NCI-H446 (cell line): ENCODE measurements at regions not wholly inside any gene's neighbourhood (a gene's known extent, or its start where the extent isn't known, plus 50 kb on each side); places are given as distances from the start of the nearest gene placed in this dataset.
"Not testable (repeated sequence)": the region's sequence is repeated elsewhere in the genome, so short reads cannot be mapped to it uniquely, and the experiment has no call there.

Experiments
- DNase-seq, 2 experiments: peaks; one replicate each; lab custom pipeline; 2025; lab: John Stamatoyannopoulos, UW

DNA sequence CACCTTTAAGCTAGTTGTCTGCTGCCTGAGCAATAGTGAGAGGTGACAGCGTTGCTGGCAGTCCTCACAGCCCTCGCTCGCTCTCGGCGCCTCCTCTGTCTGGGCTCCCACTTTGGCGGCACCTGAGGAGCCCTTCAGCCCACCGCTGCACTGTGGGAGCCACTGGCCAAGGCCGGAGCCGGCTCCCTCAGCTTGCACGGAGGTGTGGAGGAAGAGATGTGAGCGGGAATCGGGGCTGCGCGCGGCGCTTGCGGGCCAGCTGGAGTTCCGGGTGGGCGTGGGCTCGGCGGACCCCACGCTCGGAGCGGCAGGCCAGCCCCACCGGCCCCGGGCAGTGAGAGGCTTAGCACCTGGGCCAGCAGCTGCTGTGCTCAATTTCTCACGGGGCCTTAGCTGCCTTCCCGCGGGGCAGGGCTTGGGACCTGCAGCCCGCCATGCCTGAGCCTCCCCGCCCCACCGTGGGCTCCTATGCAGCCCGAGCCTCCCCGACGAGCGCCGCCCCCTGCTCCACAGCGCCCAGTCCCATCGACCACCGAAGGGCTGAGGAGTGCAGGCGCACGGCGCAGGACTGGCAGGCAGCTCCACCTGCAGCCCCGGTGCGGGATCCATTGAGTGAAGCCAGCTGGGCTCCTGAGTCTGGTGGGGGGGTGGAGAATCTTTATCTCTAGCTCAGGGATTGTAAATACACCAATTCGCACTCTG lies 1424.5 kb downstream of the EFNA5 start:
- not testable (repeated sequence) for DNase-seq

DNA sequence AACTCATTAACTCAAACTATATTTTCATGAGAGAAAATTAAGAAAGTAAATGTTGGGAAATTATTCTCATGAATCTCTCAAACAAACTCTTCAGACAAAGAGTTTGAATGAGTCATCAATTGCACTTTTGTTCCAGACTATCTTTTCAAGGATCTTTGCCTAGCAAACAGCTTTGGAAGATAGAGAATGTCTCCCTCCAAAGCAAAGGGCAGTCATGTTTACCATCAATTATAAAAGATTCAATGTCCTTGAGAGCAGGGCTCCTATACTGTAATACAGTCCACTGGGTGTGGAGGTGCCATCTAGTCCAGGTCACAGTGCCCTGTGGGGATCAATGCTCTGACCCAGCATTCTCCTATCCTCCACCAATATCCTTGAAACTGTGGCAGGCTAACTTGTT lies 1429.3 kb downstream of the EFNA5 start:
- no peak for DNase-seq

DNA sequence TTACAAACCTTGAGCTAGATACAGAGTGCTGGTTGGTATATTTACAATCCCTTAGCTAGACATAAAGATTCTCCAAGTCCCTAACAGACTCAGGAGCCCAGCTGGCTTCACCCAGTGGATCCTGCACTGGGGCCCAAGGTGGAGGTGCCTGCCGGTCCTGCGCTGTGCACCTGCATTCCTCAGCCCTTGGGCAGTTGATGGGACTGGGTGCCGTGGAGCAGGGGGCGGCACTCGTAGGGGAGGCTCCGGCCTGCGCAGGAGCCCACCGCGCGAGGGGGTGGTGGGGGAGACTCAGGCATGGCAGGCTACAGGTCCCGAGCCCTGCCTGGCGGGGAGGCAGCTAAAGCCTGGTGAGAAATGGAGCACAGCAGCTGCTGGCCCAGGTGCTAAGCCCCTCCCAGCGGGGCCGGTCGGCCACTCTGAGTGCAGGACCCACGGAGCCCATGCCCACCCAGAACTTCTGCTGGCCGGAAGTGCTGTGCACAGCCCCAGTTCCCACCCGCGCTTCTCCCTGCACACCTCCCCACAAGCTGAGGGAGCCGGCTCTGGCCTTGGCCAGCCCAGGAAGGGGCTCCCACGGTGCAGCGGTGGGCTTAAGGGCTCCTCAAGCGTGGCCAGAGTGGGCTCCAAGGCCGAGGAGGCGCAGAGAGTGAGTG lies 1464.7 kb downstream of the EFNA5 start:
- no peak for DNase-seq

DNA sequence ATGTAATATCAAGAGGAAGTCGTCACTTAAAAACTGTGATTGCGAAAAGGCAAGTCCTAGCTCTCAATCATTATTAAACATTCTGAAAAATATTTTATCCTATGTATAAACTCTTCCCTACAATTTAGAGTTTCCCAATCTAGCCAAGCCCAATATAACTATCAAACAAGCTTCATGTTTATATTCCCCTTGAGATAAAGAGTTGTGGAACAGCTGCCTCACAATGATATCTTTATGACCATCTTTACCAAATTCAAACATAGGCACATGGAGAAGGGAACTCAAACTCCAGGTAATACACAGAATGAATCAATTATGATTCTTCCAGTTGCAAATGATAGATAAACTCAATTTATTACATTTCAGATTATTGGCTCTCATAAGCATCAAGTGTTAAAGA lies 1468.7 kb downstream of the EFNA5 start:
- no peak for DNase-seq

DNA sequence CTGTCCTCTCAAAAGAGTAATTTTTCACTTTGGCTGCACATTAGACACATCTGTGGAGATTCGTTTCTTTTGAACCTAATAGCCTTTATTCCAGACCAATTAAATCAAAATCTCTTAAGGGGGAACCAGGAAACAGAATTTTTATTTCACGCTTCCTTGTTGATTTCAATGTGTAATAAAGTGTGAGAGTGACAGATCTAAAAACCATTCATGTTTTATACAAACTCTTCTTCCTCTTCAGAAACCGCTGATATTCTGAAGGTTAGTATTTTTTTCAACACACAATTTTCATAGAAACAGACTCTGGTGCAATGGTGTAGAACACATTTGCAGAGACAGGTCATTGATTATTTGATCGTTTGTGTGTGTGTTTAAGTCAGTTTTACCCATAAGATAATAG lies 1469.8 kb downstream of the EFNA5 start:
- DNase-seq, result no peak

DNA sequence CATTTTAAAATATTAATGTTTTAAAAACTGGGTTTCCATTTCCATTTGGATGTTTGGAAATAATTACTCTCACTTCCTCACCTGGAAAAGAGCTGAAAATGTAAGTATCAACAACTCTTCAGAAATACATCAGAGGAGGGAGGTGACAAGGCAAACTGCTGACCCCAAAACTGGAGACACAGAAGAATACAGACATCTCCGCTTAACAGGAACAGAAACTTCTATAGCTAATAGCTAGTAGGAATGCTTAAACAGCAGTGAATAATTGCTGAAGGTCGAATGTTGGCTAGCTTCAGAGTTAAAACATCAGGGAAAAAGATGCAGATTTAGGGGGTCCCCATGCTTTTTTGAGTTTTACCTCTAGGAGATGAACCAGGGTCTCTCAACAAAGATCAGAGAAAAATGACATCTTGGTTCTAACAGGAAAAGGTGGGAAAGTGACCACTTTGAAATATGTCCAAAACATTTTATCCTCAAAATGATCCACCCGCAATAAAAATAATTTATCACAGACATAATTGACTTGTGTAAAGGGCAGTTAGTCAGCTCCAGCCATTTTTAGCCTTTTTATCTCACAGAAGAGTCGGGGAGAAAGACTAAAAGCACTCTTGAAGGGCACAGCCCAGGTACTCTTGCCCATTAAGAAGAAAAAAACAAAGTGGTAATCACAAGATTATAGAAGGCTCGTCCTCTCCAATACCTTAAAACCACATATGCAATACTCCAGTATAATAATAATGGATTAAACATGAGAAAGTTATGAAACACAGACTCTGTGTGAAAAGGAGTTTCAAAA lies 1474.9 kb downstream of the EFNA5 start:
- DNase-seq, result no peak

DNA sequence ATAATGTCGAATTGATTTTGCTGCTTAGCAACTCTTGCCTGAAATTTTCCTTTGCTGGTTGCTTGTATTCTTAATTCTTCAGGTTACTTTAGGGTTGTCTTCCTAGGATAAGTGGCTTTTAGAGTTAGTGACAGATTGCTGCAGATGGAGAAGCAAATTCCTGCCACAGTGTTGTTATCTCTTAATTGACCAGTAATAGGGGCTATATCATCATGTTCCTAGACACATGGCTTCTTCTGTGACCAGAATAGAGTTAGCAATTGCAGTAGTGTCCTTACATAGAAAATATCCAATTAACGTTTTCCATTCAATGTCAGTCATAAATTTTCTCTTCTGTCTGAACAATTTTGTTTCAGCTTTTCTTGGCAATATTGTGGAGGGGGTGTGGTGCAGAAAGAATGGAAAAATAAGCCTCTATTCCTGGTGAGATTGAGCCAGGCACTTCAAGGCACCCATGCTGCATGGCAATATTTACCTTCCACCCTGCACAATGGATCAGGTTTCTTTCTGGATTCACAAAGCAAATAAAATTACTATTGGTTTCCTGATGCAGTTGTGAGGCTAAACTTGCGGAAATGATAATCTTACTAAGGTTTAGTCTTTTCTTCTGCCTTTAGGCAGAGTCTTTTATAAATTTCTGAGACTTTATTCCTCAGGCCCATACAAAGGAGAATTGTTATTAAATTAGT lies 1481.5 kb downstream of the EFNA5 start:
- DNase-seq, result peak in 1 of 2 experiments; percentile 19

DNA sequence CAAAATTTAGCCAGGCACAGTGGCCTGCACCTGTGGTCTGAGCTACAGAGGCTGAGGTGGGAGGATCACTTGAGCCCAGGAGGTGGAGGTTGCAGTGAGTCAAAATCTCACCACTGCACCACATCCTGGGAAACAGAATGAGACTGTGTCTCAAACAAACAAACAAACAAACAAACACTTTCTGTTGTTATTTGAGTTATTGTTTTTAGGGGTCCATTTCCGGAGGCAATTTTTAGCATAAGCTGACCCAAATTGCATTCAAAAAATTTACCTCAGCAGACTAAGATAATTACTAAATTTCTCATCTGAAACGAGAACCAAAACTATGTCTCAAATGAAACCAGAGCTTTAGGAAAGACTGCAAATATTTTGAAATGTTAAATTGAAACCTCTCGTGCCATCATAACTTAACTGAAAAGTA lies 1485.1 kb downstream of the EFNA5 start:
- no peak for DNase-seq

DNA sequence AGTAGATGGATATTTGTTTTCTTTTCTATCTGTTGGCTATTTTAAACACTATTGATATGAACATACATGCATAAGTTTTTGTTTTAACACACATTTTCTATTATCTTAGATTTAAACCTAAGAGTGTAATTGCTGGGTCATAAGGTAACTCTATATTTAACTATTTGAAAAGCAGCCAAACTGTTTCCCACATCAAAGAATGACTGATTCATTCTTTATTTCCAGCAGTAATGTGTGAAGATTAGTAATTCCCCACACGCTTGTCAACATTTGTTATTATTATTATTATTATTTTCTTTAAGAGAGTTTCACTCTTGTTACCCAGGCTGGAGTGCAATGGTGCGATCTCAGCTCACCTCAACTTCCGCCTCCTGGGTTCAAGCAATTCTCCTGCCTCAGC lies 1495.8 kb downstream of the EFNA5 start:
- no peak for DNase-seq

DNA sequence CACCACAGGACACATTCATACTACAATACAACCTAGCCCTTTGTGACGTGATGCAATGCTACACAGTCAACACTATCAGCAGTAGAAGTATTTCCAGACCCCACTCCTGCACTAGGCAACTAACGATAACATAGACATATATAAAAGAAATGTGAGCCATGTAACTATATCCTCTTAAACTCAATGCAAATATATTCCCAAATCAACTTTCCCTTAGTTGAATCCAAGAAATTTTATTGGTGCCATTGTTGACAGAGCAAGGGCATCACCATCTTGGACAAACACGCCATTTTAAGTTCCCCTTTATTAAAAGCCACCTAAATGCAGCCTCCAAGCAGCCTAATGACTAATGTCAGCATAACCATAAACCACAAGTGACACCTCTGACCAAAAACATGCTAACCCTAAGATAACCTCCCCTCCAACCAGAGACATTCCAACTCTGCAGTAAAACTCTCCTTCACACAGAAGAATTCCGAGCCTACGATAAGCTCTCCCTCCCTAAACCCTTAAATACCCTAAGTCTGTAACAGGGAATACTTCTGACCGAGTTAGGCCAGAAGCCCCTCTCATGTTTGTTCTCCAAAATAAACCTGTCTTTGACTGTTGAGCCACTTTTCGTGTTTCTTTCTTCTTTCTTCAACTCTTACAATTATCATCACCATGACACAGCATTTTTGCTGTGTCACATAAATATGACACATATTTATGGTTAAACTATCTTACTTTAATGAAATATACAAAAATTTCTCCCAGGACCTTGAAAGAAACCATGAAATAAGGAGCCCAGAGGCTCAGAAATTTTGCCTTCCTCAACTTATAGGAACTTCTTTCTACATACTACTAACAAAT lies 1497.8 kb downstream of the EFNA5 start:
- DNase-seq, result no peak

DNA sequence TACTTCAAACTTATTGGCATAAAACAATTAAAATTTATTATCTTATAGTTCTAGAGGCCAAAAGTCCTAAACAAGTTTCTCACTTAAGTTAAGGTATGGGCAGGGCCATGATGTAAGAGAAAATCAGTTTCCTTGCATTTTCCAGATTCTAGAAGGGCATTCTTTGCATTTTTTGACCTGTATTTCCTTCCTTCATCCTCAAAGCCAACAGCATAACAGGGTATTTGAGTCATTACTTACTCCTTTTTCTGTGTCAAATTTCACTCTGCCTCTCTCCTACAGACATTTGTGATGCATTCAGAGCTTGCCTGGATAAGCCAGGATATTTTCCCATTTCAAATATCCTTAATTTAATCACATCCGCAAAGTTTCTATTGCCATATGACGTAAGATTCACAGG lies 1499.0 kb downstream of the EFNA5 start:
- DNase-seq, result no peak

DNA sequence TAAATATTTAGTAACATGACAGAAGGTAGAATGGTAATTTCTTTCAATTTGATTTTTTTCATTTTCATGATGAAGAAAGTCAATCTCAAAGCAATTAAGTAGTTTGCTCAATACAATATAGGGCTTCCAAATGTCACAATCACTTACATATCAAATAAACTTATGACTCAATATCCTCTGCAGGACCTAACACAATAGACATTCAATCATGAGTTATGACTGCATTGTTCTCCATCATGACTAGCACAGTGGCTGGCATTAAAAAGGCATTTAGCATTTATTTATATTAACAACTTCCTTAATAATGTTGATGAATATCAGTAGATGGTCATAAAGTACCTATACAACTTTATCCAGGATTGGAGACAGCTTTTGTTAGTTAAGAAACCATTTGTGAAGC lies 1499.6 kb downstream of the EFNA5 start:
- no peak for DNase-seq

DNA sequence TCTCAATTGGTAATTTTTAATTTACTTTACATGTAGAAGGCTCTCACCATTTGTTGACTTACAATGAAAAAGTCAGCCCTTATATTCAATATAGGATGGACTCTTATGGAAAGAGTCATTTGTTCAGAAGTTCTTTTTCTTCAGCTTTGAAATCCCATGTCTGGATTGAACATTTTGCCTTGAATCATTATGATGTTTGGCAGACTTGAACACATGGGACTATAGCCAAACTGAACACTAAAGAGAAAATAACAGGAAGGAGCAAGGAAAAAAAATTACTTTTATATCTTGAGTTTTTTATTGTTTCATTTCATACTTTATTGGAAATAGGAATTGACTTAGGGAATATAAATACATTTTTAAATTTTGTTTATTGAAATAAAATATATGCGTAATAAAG lies 1503.0 kb downstream of the EFNA5 start:
- no peak for DNase-seq

DNA sequence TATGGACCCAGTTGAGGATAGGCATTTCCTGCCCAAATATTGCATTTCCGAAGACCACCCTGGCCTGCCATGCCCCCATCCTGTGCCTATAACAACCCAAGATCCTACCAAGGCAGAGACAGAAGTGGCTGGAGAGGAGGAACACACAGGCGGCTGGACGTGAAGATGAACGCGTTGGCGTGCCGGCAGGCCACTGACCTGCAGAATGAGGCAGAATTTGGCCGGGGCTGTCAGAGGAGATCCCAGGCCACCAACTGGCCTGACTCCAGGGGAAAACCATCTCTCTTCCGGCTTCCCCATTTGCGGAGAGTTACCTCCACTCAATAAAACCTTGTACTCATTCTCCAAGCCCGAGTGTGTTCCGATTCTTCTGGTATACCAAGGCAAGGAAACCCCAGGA lies 1507.5 kb downstream of the EFNA5 start:
- no peak for DNase-seq

DNA sequence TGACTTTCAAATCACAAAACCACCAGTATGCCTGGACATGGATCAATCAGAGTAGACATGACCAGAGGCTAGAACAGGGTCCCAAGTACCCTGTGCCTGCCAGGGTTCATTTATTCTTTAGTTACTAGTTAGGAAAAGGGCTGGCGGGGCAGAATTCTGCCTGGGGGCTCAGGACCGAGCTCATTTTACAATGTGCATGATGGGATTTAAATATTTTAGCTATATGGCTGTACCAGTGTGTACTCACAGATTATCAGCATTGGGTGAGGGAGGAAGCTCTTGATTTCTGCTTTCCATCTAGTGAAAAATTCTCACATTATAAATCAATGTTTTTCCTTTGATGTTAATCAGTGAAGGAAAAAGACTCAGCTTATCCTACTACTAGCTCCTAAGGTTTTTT lies 1511.1 kb downstream of the EFNA5 start:
- no peak for DNase-seq

DNA sequence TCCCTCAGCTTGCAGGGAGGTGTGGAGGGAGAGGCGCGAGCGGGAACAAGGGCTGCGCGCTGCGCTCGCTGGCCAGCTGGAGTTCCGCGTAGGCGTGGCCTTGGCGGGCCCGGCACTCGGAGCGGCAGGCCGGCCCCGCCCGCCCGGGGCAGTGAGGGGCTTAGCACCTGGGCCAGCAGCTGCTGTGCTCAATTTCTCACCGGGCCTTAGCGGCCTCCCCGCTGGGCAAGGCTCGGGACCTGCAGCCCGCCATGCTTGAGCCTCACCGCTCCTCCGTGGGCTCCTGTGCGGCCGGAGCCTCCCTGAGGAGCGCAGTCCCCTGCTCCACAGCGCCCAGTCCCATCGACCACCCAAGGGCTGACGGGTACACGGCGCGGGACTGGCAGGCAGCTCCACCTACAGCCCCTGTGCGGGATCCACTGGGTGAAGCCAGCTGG lies 1516.4 kb downstream of the EFNA5 start:
- DNase-seq, result no peak

DNA sequence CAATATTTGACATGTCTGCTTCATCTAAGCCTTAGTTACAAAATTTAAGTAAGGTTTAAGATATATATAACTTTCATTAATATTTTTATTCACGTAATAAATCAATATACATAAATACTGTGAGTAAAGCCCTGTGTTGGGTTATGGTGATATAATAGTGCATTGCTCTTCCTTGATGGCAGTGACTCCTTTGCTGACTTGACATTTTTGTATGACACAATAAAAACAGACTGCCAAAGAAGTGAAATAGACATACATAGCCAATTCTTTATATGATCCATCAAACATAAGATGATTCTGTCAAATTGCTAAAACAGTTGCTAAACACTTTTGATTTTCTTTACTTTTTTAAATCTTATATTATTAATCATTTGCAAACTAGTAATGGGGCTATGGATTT lies 1518.2 kb downstream of the EFNA5 start:
- no peak for DNase-seq

DNA sequence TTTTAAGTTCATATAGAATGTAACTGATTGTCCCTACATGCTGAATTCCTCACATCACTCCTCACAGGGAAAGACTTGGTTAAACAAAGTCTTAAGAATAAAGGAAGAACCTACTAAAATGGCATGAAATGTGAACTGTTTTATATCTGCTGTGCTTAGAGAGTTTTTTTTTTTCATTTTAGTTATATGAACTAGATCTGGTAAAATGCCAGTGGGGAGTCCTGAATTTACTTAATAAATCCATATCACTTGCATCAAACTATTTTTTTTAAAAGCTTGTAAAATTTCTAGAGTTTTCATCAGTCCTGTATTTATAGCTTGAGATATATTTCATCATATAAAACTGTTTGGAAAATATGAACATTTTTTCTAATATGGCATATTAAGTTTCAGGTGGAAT lies 1528.6 kb downstream of the EFNA5 start:
- DNase-seq, result no peak

DNA sequence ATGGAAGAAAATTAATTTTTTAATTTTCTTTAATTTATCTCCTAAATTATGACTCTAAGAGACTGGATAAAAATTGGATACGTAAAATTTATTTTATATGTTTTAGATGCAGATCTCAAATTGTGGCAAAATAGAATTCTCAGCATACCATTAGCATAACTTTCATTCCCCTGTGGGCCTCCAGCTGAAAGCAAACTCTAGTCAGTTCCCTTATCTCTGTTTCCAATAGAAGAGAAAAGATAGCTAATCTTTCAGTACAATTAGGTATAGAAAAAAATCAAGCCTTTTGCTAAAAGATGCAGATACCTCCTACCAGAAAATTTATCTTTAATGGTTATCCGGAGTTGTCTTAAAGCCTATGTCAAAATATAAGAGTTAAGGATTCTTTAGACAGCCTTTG lies 1530.6 kb downstream of the EFNA5 start:
- no peak for DNase-seq

DNA sequence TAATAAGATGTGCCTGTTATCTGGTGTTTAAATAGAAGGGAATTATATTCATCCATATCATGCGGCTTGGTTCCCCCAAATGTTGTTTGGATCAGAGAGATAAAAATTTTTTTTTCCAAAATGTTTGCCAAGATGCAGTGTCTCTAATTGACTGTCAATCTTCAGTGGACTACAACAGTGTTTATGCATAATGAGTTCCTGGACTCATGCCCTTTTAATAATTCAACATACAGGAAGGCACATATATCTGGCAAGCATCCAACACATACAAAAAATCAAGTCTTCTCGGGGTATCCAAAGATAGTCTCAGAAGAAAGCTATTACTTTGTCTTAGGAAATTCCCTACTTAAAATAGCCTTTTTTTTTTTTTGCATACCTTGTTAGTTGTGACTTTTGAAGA lies 1534.7 kb downstream of the EFNA5 start:
- peak in 1 of 2 experiments; percentile 76 for DNase-seq

DNA sequence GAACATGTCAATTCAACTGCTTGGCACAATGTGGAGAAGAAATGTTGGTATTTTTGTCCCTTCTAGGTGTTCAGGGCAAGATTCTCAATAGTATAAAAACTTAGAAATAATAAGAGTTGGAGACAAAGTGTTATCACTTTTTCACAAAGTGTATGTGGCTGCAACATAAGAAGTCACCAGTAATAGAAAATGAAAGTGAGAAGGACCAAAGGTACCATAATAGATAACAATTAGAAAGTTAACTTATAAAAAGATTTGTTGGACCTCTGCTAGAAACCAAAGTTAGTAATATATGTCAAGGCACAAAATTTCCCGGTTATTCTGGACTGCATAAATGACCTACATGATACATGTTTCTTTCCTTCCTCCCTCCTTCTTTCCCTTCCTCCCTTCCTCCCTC lies 1535.3 kb downstream of the EFNA5 start:
- DNase-seq, result no peak

DNA sequence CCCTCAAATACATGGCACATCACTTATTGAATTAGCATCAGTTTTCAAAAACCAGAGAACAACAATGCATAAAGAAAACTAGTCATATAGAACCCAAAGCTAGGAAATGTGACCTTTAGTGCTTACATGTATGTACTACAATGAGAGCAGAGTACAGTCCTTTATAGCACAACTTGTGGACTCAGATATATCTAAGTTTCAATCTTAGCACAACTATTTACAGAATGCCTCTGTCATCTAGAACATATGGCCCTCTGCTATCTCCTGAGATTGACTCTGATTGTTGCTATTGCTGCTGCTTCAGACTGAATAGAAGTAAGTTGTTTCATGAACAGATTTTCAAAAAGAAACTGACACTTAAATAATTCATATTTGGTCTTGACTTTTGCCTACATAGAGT lies 1536.2 kb downstream of the EFNA5 start:
- no peak for DNase-seq
